NB4 (cell line): ENCODE measurements at regions not wholly inside any gene's neighbourhood (a gene's known extent, or its start where the extent isn't known, plus 50 kb on each side); places are given as distances from the start of the nearest gene placed in this dataset.
"Not testable (repeated sequence)": the region's sequence is repeated elsewhere in the genome, so short reads cannot be mapped to it uniquely, and the experiment has no call there.

Experiments
- DNase-seq: peaks from one replicate; pipeline ENCODE4 v3.0.0; 2010; ENCODE audit warnings: low read depth
- H3K4me3 ChIP-seq: one replicate; pipeline ENCODE4 v1.5.1; 2011; ENCODE audit warnings: mild to moderate bottlenecking, low read depth, low read length, moderate library complexity
- MYC ChIP-seq: IDR thresholded peaks from 2 replicates; pipeline ENCODE4 v1.6.1; 2011; ENCODE audit warnings: low read depth, low read length
- POLR2A ChIP-seq: IDR thresholded peaks from 2 replicates; pipeline ENCODE4 v1.6.1; 2011; ENCODE audit warnings: mild to moderate bottlenecking; ENCODE audit not compliant: insufficient read length; ENCODE audit errors: extremely low read depth
- TF ChIP-seq, protein P1 (sequence below): IDR thresholded peaks from one replicate; pipeline ENCODE4 v1.5.1; 2012; ENCODE audit warnings: low read depth, low read length
- TF ChIP-seq, protein P2 (sequence below): IDR thresholded peaks from 2 replicates; pipeline ENCODE4 v1.6.1; 2011; ENCODE audit warnings: low read depth, low read length

DNA sequence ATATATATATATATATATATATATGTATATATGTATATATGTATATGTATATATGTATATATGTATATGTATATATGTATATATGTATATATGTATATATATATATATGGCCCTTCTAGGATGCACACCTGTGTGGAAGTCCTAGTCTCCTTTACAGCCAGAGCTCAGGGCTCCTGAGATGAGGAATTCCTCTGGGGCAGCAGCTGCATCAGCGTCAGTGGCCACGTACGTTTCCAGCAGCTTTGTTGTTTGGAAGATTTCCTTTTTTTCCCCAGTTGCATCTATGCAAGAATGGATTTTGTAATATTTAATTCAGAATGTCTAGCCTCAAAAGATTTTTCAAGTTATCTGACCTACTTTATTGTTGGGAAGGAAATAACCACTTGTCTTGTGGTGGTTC is 68.6 kb downstream of the TNFAIP2 start:
- DNase-seq = no peak
- TF ChIP-seq MYC (no peak), POLR2A (no peak)
- TF ChIP-seq, protein P1, sequence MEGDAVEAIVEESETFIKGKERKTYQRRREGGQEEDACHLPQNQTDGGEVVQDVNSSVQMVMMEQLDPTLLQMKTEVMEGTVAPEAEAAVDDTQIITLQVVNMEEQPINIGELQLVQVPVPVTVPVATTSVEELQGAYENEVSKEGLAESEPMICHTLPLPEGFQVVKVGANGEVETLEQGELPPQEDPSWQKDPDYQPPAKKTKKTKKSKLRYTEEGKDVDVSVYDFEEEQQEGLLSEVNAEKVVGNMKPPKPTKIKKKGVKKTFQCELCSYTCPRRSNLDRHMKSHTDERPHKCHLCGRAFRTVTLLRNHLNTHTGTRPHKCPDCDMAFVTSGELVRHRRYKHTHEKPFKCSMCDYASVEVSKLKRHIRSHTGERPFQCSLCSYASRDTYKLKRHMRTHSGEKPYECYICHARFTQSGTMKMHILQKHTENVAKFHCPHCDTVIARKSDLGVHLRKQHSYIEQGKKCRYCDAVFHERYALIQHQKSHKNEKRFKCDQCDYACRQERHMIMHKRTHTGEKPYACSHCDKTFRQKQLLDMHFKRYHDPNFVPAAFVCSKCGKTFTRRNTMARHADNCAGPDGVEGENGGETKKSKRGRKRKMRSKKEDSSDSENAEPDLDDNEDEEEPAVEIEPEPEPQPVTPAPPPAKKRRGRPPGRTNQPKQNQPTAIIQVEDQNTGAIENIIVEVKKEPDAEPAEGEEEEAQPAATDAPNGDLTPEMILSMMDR = no peak
- TF ChIP-seq, protein P2, sequence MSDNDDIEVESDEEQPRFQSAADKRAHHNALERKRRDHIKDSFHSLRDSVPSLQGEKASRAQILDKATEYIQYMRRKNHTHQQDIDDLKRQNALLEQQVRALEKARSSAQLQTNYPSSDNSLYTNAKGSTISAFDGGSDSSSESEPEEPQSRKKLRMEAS = no peak
- H3K4me3 ChIP-seq = no peak overlapping the region

DNA sequence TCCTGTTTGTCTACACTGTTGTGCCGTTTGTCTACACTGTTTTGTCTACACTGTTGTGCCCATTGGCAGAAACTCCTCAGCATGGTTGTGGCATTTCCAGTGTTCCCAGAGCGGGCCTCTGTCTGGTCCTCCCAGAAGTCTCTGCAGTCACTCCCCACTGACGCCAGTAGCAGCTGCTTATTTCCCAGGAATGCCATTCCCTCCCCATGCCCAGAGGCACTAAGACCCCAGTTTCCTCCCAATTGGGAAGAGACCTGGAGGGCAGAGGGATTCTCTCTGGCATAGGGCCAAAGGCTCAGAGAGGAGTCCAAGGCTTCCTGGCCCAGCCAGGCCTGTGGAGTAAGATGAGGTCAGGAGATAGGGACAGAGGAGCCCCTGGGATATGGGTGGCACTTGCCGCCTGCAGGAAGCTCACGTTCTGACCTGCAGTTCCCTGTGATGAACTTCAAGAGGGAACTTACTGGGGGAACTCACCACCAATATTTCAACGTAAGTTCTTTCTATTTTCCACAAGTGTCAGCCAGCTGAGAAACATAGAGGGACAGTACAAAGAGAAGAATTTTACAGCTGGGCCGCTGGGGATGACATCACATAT is 69.1 kb downstream of the TNFAIP2 start:
- TF ChIP-seq, protein P1 = no peak
- TF ChIP-seq, protein P2 = no peak
- TF ChIP-seq POLR2A = no peak
- no peak for TF ChIP-seq MYC
- peak; percentile 28 for DNase-seq
- H3K4me3 ChIP-seq = no peak overlapping the region

GRCh38 chr14:103192861-103193260 is 69.6 kb downstream of the TNFAIP2 start:
- H3K4me3 ChIP-seq = not testable (repeated sequence)
- peak; percentile 52 for DNase-seq

DNA sequence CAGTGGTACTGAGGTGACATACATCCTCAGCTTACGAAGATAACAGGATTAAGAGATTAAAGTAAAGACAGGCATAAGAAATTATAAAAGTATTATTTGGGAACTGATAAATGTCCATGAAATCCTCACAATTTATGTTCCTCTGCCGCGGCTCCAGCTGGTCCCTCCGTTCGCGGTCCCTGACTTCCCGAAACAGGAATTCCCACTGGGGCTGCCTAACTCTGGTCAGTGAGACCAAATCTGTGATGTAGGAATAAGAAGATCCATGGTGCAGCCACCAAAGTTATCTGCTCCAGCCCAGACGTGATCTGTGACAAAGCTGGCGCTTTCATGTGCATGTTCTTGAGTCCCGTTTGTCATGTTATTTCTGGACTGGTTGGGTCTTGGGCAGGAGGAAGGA is 70.2 kb downstream of the TNFAIP2 start:
- DNase-seq = not testable (repeated sequence)

DNA sequence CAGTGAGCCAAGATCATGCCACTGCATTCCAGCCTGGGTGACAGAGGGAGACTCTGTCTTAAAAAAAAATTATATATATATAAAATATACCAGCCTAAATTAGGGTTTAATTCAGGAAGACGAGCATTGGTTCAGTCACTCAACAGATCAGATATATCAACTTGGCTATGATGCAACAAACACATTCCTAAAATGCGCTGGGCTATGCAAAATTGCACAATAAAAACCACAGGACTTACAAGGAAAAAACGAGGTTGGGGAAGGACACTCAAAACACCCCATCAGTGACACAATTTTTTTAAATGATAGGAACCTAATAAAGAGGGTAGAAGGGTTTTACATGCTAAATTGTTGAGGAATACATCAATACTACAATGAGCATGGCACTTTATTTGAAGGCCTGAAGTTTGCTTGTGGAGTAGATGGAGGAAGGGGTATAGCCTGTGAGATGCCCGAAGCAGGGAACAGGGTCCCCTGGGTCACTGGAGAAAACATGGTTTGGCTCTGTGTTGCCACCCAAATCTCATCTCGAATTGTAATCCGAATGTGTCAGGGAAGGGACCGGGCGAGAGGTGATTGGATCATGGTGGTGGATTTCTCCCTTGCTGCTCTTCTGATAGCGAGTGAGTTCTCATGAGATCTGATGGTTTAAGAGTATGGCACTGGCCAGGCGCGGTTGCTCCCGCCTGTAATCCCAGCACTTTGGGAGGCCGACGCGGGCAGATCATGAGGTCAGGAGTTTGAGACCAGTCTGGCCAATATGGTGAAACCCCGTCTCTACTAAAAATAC is 71.2 kb downstream of the TNFAIP2 start:
- no peak for TF ChIP-seq POLR2A
- TF ChIP-seq, protein P1 = no peak
- TF ChIP-seq, protein P2 = no peak
- TF ChIP-seq MYC = no peak
- peak; percentile 62 for DNase-seq
- H3K4me3 ChIP-seq = no peak overlapping the region

More for the DNA sequence above, 70.2 kb downstream of the TNFAIP2 start:
- not testable (repeated sequence) for H3K4me3 ChIP-seq

DNA sequence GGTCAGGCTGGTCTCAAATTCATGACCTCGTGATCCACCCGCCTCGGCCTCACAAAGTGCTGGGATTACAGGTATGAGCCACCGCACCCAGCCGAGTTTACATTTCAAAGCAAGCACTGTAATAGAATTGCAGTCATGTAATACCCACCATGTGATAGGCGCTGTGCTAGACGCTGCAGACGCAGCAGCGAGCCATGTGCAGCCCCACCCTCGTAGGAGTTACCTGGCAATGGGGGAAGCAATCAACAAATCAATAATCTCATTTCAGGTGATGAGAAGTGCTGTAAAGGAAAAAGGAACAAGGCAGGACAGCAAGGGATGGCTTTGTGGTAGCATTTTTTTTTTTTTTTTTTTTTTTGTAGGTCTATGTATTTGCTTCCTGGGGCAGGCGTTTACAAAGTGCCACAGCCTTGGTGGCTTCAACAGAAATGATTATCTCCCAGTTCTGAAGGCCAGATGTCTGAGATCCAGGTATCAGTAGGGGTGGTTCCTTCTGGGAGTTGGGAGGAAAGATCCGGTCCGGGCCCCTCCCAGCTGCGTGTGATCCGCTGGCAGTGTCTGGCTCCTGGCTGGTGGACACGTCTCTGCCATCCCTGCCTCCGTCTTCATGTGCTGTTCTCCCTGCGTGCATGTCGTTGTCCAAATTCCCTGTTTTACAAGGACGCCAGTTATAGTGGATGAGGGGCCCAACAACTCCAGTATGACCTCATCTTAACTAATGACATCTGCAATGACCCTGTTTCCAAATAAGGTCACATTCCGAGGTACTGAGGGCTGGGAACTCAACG is 72.8 kb downstream of the TNFAIP2 start:
- H3K4me3 ChIP-seq = no peak overlapping the region
- DNase-seq = no peak
- TF ChIP-seq, protein P1 = no peak
